Amygdala (tissue), 56 donors: ENCODE measurements at regions not wholly inside any gene's neighbourhood (a gene's known extent, or its start where the extent isn't known, plus 50 kb on each side); places are given as distances from the start of the nearest gene placed in this dataset.
"Not testable (repeated sequence)": the region's sequence is repeated elsewhere in the genome, so short reads cannot be mapped to it uniquely, and the experiment has no call there.

Source experiments
- DNase-seq, 56 donors: peaks; one replicate each; lab custom pipeline; 2025; lab: John Stamatoyannopoulos, UW

DNA sequence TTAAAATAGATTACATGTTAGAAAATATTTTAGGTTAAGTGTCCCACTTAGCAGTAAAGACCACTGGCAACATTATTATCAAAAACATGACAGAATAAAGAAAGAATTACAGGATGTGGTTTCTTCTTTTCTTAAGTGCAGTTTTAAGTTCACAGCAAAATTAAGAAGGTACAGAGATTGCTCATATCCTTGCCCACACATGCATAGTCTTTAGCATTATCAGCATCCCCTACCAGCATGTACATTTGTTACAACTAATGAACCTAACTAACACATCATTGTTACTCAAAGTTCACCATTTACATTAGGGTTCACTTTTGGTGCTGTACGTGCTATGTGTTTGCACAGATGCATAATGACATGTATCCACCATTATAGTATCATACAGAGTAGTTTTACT lies 837.7 kb upstream of the CDH9 start:
- DNase-seq, result no peak

DNA sequence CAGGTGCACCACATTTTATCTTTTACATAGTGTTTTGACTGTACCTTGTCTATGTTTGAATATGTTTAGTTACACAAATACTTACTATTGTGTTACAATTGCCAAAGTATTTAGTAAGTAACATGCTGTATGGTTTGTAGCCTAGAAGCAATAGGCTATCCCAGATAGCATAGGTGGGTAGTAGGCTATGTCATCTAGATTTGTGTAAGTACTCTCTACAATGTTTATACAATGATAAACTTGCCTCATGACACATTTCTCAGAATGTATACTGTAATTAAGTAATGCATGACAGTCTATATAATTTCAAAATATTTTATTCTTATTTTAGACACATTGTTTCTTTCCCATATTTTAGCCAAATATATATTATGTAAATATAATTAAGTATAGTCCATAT lies 836.8 kb upstream of the CDH9 start:
- no peak for DNase-seq

DNA sequence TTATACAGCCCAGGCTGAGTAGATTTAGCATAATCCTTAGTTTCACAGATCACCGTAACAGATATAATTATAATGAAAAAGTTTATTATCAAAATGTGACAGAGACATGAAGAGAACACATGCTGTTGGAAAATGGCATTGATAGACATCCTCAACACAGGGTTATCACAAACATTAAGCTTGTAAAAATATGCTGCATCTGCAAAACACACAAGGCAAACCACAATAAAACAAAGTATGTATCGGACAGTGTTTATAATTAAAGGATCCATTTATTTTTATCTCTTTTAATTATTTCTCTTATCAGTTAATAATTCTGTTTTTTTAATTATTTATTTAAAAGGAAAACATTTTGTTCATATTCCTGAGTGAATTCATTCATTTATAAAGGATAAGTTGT lies 829.9 kb upstream of the CDH9 start:
- DNase-seq, result no peak

DNA sequence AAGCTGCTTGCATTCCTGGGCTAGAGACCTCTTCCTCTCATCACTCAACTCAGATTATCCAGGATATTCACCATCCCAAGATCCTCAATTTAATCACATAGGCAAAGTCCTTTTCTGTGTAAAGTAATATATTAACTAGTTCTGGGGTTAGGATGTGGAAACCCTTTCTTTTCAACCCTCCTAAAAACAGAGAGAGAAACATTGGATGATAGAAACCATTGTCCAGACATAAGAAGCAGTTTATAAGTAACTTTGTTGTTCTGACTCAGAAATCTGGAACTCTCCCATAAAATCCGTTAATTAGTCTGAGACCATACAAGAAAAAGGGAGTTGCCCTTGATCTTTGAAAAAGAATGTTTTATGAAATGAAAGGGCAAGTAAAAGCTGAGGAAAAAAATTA lies 817.1 kb upstream of the CDH9 start:
- no peak for DNase-seq

DNA sequence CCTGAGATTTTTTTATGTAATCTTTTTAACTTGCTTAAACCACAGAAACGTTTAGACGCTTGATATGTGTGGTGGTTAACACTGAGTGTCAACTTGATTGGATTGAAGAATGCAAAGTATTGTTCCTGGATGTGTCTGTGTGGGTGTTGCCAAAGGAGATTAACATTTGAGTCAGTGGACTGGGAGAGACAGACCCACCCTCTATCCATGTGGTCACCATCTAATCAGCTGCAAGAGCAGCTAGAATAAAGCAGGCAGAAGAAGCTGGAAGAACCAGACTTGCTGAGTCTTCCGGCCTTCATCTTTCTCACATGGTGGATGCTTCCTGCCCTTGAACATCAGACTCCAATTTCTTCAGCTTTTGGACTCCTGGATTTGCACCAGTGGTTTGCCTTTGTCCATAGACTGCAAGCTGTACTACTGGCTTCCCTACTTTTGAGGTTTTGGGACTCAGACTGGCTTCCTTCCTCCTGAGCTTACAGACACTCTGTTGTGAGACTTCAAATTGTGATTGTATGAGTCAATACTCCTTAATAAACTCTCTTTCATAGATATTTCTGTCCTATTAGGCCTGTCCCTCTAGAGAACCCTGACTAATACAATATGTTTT lies 816.0 kb upstream of the CDH9 start:
- DNase-seq, result no peak

DNA sequence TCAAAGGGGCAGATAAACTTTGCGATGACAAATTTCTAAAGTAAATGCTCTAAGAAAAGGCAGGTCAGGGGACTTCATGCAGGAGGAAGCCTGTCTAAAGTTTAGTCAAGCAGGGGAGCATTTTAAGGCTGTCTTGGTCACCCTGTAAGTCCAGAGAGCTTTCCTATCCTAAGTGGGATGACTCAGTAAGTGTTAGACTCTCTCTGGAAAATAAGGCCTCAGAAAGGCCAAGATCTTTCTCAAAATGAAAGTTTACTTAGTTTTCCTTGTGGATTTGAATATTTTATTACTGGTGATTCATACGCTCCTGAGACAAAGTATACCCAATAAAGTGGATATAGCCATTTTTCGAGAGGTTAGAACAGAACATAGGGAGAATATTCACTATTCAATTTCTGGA lies 806.9 kb upstream of the CDH9 start:
- no peak for DNase-seq

DNA sequence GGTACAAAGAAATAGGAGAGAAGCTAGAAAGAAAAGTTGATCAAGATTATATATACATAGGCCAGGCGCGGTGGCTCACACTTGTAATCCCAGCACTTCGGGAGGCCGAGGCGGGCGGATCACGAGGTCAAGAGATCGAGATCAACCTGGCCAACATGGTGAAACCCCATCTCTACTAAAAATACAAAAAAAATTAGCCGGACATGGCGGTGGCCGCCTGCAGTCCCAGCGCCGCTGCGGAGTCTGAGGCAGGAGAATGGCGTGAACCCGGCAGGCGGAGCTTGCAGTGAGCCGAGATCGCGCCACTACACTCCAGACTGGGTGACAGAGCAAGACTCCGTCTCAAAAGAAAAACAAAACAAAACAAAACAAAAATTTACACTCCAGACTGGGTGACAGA lies 798.3 kb upstream of the CDH9 start:
- not testable (repeated sequence) for DNase-seq

DNA sequence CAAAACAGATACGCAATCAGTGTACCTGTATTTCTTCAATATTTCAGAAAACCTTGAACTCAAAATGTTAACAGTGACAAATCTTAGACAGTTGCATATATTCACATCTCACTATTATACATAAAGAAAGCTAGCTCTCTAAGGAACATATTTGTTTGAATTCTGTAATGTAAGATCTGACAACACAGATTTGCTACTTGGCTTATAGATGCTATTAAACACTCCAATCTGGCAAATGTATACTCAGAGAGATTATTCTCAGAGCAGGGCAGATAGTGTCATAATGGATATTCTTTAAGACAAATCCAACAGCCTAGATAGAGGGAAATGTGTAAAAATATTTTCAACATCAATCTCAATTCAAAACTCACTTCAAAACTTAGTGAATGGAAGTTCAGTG lies 794.5 kb upstream of the CDH9 start:
- DNase-seq, result no peak

DNA sequence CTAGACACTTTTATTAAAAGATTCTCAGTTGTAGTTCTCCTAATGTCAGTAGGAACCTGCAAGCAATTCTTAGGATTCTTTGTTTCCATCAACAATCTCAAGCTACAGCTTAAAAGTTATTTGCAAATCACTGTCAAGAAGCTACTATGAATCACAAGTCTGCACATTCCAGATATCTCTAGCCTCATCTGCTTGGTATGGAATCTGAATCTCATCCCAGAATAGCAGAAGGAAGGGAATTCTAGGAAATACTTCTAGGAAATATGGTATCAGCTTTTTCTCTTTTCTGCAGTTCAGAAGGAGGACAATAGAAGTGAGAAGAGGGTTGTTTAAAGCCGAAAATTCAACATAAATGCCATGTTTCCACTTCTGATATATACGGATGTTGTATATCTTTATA lies 792.2 kb upstream of the CDH9 start:
- no peak for DNase-seq

DNA sequence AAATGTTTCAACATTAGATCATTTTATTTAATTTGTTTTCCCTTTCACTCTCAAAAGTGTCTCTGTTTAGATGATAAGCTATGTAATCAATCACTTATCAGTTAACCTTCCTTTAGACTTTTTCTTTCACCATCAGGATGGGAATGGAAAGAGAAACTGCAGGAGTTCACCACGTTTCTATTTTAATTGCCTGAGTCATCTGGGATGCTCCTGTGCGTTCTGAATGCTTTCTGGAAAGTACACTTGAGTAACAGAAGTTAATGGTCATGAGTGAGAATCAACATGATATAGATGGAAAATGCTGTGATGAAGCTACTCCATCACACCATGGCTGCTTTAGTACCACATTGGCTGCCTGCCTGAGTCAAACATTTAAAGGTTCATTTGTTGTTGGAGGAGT lies 783.3 kb upstream of the CDH9 start:
- no peak for DNase-seq

DNA sequence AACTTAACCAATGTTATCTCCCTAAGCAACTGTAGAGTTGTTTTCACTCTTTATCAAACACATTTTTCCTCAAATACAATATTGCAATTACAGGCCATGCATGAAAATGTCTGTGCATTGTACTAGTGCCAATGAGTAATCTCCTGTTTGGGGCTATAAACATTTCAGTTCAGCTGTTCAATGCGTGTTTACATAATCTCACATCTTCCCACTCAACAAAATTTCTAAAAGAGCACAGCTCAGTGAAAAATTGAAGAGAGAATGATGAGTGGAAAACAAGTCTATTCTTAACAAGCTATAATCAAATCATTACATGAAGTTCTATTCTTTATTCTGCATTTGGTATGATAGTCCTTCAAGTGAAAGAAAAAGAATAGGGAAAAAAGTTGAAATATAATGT lies 780.5 kb upstream of the CDH9 start:
- DNase-seq, result no peak

DNA sequence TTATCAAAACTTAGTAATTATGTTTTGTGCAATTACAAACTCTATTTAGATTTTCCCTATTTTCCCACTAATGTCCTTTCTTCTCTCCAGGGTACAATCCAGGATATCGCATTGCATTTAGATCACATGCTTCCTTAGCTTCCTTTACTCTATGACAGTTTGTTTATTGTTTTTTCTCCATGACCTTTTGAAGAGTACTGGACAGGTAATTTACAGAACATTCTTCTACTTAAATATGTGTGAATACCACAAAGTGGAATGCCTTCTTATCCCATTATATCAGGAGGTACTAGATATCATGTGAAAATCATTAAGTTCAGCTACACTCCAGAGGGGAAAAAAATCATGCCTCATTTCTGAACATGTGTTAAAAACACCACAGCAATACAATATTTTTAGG lies 776.6 kb upstream of the CDH9 start:
- no peak for DNase-seq

DNA sequence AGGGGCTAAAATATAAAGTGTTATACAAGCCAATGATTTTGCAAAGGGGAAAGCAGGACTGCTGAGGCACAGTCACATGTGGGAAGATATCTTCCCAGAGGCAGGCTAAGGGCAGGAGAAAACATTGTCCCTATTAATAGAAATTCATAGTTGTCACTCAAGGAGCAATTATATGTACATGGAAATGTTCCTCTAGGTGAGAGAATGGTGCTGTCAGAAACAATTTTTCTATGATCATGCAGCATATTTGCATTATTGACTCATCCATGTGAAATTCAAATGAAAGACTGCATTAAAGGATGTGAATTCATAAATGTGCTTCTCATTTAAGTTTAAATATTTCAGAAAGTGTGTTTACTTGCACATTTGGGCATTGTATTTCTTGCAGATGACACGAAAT lies 775.9 kb upstream of the CDH9 start:
- DNase-seq, result no peak

DNA sequence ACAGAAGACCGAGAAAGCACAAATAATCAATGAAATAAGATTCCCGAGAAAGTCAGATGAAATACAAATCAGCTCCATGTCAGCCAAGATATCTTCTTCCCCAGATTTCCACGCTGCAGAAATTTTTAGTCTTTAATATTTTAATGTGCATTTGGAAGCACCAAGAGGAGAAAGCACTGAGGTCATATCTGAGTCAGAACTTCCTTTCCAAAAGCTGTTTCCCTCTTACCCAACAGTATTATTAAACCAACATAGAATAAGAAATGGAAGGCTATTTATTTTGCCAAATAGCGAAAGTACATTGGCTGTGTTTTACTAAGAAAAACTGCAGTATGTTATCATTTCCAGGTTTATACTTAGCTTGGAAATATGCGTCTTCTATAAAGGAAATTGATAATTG lies 772.1 kb upstream of the CDH9 start:
- no peak for DNase-seq

DNA sequence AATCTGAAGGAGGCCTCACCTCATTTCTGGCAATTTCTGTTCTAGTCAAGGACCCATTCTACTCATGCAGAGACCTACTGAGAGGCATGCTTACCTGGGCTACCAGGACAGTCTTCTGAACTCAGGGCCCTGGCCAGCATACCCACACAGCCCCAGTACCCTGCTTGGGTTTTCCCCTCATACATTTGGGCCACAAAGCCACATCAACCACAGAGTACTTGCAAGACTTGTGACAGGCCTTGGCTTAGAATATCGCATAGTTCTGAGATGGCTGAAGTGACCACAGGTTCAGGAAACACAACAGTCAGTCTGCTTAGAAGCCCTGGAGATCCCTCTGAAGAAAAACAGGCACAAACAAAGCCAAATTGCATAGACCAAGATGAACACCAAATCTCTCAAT lies 758.8 kb upstream of the CDH9 start:
- DNase-seq, result no peak

DNA sequence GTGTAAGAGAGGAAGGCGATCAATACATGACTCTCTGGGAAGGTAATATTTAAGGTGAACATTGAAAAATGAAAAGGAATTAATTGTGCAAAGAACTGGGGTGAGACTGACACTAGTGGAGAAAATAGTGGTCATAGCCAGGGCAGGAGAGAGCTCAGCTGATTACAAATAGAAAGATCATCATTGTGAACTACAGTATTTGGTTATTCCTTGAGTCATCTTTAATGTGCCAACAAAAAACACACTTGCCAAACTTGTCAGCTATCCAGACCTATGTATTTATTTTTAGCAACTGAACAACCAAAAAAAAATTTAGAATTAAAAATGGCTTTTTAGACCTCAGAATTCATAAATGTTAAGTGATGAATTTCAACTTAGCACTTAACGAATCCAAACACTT lies 749.8 kb upstream of the CDH9 start:
- DNase-seq, result no peak

DNA sequence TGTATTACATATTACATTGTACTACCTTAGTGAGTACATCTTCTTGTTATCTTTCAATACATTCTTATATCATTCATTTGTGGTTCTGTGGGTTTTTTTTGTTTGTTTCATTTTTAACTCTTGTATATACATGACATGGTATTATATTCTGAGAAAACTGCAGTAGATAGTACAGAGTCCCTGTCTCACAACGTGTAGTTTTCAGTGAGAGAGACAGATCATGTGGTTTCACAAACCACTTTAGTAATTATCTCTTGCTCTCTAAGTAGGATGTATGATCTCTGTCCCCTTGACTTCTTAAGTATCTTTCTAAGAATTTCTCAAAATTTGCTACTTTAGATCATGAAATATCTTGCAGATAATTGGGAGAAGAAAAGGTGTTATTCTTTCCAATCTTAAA lies 745.9 kb upstream of the CDH9 start:
- DNase-seq, result no peak

DNA sequence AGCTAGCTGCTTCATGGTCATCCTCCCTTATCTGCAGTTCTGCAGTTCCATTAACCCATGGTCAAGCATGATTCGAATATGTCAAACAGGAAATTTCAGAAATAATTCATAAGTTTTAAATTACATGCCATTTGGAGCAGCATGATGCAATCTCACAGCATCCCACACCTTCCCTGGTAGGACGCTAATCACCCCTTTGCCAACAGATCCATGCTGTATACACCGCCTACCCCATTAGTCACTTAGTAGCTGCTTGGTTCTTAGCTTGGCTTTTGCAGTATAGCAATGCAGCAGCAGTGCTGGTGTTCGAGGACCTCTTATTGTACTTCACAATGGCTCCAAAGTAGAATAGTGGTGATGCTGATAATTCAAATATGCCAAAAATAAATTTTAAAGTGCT lies 739.7 kb upstream of the CDH9 start:
- DNase-seq, result peak in 7 of 56 donors; percentile 0 to 16 (median 2)

DNA sequence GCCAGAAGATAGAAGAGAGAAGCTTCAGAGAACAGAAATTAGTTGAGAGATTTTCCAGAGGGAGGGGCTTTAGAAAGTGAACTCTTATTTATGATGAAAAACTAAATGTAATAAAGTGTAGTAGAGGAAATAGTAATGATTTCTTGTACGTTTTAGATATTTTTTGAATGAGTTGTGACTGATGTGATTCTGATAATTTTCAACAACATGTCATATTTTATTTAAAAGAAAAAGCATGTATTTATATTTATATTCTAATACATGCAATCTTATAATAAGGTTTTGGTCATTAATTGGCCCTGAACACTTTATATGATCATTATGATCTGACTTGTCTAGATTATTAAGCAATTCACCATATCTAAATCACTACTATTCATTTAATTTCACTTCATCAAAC lies 735.2 kb upstream of the CDH9 start:
- DNase-seq, result no peak

DNA sequence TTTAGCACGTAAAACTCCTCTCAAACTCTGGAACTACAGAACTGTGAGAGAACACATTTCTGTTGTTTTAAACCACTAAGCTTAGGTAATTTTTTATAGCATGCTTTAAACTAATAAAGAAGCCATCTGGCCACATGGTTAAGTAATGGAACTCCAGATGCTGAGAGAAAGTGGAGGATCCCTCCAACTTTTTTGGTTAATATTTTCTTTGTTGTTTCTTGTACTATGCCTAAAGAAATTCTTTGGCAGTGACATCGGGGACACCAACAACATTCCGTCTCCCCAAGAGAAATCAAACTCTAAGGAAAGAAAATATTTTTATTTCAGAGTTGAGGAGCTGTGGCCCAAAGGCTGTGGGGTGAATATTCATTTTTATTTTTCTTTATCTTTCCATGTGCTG lies 734.8 kb upstream of the CDH9 start:
- no peak for DNase-seq

DNA sequence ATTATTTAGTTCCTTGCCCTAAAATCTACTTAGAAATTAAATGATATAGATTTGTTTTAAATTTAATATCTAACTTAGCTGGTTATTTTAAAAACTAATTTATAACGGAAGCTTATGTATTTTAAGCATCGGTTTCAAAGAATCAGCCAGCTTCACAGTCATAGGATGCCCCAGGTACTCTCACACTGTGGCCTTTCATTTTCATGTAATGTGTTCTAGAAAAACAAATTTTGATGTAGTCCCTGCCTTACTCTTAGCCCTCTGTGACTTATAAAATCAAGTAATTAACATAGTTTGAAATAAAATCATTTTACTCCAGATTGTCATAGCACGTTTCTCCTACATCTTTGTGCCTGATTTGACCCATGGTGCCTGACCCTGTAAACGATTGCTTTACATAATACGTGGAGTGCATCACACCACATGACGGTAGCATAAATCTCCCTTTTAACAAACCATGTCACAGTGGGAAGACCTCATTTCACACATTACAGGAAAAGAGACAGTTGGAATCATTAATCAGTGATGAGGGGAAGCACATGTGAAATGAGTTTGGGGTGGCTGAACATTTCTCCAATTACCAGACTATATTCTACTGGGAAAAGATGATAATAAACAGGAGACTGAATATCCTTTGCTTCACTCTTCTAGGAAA lies 731.5 kb upstream of the CDH9 start:
- no peak for DNase-seq

DNA sequence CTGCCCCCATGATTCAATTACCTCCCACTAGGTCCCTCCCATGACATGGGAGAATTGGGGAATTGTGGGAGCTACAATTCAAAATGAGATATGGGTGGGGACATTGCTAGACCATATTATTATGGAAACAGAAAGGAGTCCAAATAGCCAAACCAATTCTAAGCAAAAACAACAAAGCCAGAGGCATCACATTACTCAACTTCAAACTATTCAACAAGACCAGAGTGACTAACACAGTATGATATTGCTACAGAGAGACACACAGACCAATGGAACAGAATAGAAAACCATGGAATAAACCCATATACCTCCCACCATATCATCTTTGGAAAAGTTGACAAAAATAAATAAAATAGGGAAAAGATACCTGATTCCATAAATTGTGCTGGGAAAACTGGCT lies 710.5 kb upstream of the CDH9 start:
- DNase-seq, result no peak

DNA sequence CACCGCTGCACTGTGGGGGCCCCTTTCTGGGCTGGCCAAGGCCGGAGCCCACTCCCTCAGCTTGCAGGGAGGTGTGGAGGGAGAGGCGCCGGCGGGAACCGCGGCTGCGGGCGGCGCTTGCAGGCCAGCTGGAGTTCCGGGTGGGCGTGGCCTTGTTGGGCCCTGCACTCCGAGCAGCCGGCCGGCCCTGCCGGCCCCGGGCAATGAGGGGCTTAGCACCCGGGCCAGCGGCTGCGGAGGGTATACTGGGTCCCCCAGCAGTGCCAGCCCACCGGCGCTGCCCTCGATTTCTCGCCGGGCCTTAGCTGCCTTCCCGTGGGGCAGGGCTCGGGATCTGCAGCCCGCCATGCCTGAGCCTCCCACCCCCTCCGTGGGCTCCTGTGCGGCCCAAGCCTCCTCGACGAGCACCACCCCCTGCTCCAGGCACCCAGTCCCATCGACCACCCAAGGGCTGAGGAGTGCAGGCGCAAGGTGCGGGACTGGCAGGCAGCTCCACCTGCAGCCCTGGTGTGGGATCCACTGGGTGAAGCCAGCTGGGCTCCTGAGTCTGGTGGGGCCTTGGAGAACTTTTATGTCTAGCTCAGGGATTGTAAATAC lies 705.1 kb upstream of the CDH9 start:
- DNase-seq, result not testable (repeated sequence)
